Pons (tissue), 1 donor: ENCODE measurements at regions not wholly inside any gene's neighbourhood (a gene's known extent, or its start where the extent isn't known, plus 50 kb on each side); places are given as distances from the start of the nearest gene placed in this dataset.
"Not testable (repeated sequence)": the region's sequence is repeated elsewhere in the genome, so short reads cannot be mapped to it uniquely, and the experiment has no call there.

Experiments used
- DNase-seq: peaks from one replicate; pipeline ENCODE4 v3.0.0-alpha.2; 2016; ENCODE audit warnings: low spot score

GRCh38 chr4:117560329-117560728, 474.0 kb upstream of the NDST3 start:
- peak; percentile 79 for DNase-seq

GRCh38 chr4:117574085-117574484, 460.2 kb upstream of the NDST3 start:
- no peak for DNase-seq

- DNase-seq: no peak
Measured at GRCh38 chr4:117575850-117576249, 458.4 kb upstream of the NDST3 start.

GRCh38 chr4:117577686-117578311, 456.5 kb upstream of the NDST3 start:
- DNase-seq: no peak

- DNase-seq: no peak
Measured at GRCh38 chr4:117588771-117589170, 445.5 kb upstream of the NDST3 start.

GRCh38 chr4:117596917-117597480, 437.3 kb upstream of the NDST3 start:
- DNase-seq: no peak

- not testable (repeated sequence) for DNase-seq
Measured at GRCh38 chr4:117599393-117599792, 434.9 kb upstream of the NDST3 start.

GRCh38 chr4:117600936-117601335, 433.4 kb upstream of the NDST3 start:
- DNase-seq: not testable (repeated sequence)

GRCh38 chr4:117610706-117611308, 423.5 kb upstream of the NDST3 start:
- no peak for DNase-seq

- no peak for DNase-seq
Measured at GRCh38 chr4:117621673-117622072, 412.6 kb upstream of the NDST3 start.

GRCh38 chr4:117623326-117623725, 411.0 kb upstream of the NDST3 start:
- no peak for DNase-seq

- no peak for DNase-seq
Measured at GRCh38 chr4:117626664-117627063, 407.6 kb upstream of the NDST3 start.

GRCh38 chr4:117634716-117635115, 399.6 kb upstream of the NDST3 start:
- DNase-seq: no peak

- no peak for DNase-seq
Measured at GRCh38 chr4:117637347-117637746, 396.9 kb upstream of the NDST3 start.

- DNase-seq: no peak
Measured at GRCh38 chr4:117640836-117641235, 393.4 kb upstream of the NDST3 start.

- DNase-seq: no peak
Measured at GRCh38 chr4:117641519-117641918, 392.8 kb upstream of the NDST3 start.

- no peak for DNase-seq
Measured at GRCh38 chr4:117654079-117654478, 380.2 kb upstream of the NDST3 start.

- no peak for DNase-seq
Measured at GRCh38 chr4:117660668-117661067, 373.6 kb upstream of the NDST3 start.

GRCh38 chr4:117661091-117662072, 372.9 kb upstream of the NDST3 start:
- DNase-seq: no peak

- no peak for DNase-seq
Measured at GRCh38 chr4:117664706-117665444, 369.4 kb upstream of the NDST3 start.

GRCh38 chr4:117676153-117676552, 358.1 kb upstream of the NDST3 start:
- no peak for DNase-seq

- DNase-seq: no peak
Measured at GRCh38 chr4:117678861-117679260, 355.4 kb upstream of the NDST3 start.
